ENCODE measurements at regions not wholly inside any gene's neighbourhood (a gene's known extent, or its start where the extent isn't known, plus 50 kb on each side); places are given as distances from the start of the nearest gene placed in this dataset.

- no peak for TF ChIP-seq ZFP3 (CRISPR knock-in tag; IDR thresholded peaks at IDR 0.05)
- no peak for TF ChIP-seq CREB5 (CRISPR knock-in tag; IDR thresholded peaks at IDR 0.05; ENCODE audit: low read depth)
- no peak for TF ChIP-seq TOX (CRISPR knock-in tag; IDR thresholded peaks at IDR 0.05; ENCODE audit: borderline replicate concordance)
- no peak for TF ChIP-seq CSDC2 (CRISPR knock-in tag; IDR thresholded peaks at IDR 0.05)
- TF ChIP-seq BACH2 (CRISPR knock-in tag; IDR thresholded peaks at IDR 0.05; ENCODE audit: borderline replicate concordance), result no peak
- no peak for TF ChIP-seq PATZ1 (CRISPR knock-in tag; IDR thresholded peaks at IDR 0.05; ENCODE audit: borderline replicate concordance)
Observed at GRCh38 chr2:16215902-16216557, 275.7 kb downstream of the MYCN start.
